NCI-H526 (cell line): ENCODE measurements at regions not wholly inside any gene's neighbourhood (a gene's known extent, or its start where the extent isn't known, plus 50 kb on each side); places are given as distances from the start of the nearest gene placed in this dataset.
"Not testable (repeated sequence)": the region's sequence is repeated elsewhere in the genome, so short reads cannot be mapped to it uniquely, and the experiment has no call there.

ENCODE experiments used
- DNase-seq, 2 experiments: peaks; one replicate each; lab custom pipeline; 2025; lab: John Stamatoyannopoulos, UW

DNA sequence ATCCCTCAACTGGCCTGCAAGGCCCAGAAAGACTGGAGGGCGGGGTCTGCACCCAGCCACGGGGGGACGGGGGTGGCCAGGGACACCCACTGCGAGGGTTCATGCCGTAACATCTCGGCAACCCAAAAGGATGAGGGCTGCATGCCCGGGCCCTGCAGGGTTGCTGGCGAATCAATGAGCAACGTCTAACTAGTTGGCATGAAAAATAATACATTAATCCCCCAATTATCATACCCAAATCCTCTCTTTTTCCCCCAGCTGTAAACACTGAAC, 232.2 kb downstream of the TUBA3C start:
- DNase-seq, result no peak

DNA sequence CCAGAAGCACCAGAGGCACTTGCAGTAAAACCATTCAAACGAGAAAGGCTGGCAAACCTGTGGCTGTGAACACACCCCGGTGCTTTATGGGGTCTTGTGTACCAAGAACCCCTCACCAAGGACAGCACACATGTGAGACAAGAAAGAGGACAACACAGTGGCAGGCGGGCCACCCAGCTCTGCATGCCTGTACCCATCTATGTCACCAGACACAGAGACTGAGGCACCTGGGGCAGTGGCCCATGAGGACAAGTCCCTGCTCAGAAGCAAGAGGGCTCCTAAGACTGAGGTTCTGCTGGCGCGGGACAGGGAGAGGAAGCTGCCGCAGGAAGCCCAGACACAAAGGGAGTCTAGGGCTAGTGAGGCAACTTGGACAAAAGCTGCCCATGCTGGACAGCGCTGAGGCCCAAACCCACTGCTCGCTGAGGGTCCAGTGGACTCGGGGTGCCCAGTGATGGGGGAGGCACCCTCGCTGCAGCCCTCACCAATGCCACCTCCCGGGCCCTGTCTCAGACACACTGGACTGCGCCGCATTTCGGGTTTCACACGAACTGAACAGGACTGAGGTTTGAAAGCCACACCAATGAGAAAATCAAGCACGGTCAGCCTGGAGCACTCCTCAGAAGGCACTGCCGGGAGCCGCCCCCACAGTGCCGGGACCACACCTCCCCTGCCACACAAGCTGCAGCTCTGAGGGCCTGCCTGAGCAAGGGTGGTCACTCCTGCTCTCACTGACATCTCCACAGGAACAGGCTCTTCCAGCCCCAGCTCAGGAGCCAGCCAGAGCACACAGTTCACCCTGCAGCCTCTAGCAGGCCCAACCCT, 232.7 kb downstream of the TUBA3C start:
- no peak for DNase-seq

DNA sequence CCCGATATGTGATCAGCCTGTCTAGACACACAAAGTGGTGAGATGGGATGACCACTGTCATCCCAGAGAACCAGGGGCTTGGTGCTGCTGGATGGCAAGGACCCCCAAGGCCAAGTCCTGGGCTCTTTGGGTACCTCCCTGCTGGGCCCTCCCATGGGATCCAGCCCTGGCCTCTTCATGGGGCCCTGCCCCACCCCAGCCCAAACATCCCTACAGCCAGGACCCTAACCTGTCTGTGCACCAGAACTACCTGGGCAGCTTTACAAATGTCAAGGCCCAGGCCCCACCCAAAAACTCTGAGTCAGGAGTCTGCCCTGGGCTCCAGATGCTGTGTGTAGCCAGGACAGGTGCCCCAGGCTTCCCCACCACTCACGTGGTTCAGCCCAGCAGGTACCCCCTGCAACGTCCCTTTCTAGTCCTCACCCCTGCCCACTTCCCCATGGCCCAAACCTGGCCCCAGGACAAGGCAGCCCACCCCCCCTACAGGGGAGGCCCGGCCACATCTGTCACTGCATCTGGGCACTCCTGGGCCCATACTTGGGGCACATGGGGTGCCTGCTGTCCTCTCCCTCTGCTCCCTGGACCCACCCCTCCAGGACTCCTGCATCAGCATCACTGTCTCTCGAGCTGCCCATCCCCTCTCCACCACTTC, 233.5 kb downstream of the TUBA3C start:
- no peak for DNase-seq

DNA sequence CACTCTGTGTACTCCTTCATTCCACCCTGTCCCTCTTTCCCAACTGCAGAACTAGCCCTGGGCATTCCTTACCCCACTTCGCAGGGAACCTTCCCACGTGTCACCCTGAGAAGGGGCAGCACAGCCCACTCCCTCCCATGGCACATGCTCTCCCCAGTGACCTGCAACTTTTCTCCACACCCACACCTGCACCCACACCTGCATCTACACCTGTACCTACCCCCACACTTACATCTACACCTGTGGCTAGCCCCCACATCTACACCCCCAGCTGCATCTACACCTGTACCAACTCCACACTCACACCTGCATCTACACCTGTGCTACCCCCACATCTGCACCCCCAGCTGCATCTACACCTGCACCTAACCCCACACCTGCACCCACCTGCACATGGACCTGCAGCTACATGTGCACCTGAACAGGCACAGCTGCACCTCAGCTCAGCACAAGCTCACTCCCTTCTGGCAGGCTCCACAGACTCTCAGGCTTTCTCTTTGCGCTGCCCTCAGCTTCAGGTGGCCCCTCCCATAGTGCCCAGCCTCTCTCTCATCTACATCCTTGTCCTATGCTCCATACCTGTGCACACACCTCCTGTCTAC, 234.1 kb downstream of the TUBA3C start:
- no peak for DNase-seq

DNA sequence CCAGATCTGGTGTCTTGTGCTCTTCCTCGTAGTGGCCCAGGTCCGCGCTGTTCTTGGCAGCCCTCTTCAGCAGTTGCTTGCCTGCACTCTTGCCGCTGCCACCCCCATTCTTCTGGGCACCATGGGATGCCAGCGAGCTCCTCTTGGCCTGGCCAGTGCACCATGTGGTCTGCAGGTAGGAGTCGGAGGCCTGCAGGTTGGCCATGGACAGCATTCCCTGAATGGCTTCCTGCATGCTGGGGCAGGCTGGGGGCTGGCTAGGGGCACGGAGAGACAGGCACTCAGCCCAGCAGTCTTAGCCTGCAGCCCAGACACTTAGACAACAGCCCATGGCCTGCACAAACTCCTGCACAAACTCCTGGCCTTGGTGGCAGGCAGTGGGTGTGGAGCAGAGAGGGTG, 234.9 kb downstream of the TUBA3C start:
- DNase-seq, result no peak

DNA sequence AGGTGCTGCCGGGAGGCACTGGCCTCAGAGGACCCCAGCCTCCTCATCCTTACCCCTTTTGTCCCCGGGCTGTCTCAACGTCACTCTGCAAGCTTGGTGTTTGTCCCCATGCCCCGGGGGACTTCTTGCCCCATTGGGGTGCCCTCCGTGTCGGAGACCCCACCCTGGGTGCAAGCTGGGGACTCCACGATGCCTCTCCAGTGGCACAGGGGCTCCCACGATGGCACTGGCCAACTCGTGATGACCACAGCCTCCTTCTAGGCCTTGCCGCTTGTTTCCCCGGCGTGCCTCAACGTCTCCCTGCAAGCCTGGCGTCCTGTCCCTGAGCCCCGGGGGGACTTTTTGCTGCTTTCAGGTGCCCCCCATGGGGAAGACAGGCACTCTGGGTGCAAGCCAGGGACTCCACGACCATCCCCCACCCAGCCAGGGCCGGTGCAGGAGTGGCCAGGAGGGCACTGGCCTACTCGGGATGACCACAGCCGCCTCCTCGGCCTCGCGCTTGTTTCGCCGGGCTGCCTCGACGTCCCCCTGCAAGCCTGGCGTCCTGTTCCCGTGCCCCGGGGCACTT, 237.0 kb downstream of the TUBA3C start:
- DNase-seq, result no peak

DNA sequence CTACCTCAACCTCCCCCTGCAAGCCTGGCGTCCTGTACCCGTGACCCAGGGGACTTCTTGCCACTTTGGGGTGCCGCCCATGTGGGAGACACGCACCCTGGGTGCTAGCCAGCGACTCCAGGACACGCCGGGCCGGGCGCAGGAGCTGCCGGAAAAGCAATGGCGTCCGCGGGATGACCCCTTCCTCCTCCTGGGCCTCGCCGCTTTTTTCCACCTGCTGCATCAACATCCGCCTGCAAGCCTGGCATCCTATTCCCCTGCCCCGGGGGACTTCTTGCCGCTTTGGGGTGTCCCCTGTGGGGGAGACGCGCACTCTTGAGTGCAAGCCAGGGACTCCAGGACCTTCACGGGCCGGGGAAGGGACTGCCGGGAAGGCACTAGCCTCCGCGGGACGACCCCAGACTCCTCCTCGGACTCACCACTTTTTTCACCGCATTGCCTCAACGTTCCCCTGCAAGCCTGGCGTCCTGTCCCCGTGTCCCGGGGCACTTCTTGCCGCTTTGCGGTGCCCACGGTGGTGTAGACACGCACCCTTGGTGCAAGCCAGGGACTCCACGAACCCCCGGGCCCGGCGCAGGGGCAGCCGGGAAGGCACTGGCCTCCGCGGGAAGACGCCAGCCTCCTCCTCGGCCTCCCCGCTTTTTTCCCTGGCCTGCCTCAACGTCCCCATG, 237.8 kb downstream of the TUBA3C start:
- no peak for DNase-seq

DNA sequence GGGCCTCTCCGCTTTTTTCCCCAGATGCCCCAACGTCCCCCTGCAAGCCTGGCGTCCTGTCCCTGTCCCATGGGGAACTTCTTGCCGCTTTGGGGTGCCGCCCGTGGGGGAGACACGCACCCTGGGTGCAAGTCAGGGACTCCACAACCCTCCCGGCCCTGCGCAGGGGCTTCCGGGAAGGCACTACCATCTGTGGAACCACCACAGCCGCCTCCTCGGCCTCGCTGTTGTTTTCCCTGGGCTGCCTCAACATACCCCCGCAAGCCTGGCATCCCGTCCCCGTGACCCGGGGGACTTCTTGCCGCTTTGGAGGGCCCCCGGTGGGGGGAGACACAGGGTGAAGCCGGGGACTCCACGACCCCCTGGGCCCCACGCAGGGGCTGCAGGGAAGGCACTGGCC, 238.4 kb downstream of the TUBA3C start:
- DNase-seq, result no peak

DNA sequence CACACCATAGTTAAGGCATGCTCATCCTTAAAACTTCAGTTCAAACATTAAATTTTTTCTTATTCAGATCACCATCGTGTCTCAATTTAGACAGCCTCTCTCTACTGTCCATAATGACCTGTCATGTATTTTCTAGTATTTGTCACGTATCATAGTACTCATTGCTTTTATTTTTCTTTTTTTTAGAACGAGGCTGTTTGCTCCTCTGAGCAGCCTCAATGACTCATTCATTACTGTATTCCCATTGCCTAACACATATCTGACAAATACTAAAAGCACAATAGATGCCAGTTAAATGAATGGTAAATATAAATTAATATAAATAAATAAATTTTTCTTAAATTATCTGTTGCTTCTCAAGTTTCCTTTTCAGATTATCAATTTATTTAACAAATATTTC, 245.5 kb downstream of the TUBA3C start:
- no peak for DNase-seq

DNA sequence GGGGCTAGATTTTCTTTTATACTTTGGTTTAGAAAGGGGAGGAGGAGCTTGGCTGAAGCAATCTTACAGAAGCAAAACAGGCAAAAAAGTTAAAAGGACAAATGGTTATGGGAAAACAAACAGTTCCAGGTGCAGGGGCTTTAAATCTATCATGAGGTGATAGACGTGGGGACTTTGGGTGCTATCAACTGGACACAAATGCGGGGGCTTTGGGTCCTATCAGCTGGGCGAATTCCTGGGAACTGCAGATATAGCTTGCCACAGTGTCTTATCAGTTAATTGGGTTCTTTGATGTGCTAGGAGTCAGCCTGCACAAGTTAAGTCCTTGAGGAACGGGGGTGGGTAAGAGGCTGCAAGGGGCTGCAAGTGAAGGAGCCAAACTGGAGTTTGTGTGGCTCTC, 260.6 kb downstream of the TUBA3C start:
- DNase-seq, result no peak

DNA sequence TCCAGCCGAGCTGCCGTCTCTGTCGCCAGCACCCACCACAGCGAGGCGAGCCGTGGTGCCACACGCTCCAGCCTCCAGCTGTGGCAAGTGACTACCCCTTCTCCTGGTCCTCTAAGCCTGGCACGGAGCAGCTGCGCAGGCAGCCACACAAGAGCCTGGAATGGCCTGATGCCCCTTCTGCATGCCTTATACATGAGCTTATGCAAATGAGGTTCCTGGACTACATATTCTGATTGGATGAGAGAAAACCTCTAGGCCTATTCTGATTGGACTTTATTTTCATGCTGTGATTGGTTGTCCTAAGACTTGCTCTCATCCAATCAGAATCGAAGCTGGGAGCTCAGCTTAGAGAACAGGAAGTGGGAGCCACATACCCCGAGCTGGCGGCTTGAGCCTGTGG, 276.5 kb downstream of the TUBA3C start:
- DNase-seq, result not testable (repeated sequence)

DNA sequence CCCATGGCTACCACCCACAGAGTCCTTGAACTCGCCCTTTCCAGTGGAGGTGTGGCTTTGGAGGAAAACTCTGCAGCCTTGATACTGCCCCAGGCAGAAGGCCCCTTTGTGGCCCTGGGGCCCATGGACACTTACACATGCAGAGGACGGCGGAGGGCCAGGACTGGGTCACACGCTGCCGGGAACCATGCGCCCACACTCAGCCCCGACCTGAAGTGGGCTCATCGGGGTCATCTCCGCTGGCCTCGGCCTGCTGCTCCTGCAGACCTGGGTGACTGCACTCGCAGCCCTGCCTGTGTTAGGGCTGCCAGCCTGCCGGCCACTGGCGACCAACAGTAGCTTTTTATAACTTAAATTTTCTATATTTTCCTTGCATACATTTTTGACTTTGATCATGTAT, 286.2 kb downstream of the TUBA3C start:
- DNase-seq, result not testable (repeated sequence)

DNA sequence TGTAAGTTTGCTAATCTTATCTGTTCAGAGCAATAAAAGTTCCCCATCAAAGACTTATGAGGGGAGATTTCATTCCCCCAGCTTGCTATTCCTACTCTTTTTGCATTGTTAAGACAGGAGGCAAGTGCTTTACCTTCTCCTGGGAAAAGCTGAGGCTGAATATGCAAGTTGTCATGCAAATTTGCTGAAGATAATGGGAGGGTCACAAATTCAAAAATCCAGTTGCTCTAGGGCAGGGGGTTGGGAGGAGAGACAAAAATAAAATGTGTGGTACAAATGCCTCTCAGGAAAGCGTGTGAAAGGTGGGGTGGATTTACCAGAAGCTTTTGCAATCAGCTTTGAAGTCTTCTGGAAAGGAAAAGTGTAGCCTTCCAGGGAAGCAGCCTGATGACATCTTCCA, 290.4 kb downstream of the TUBA3C start:
- DNase-seq, result not testable (repeated sequence)

DNA sequence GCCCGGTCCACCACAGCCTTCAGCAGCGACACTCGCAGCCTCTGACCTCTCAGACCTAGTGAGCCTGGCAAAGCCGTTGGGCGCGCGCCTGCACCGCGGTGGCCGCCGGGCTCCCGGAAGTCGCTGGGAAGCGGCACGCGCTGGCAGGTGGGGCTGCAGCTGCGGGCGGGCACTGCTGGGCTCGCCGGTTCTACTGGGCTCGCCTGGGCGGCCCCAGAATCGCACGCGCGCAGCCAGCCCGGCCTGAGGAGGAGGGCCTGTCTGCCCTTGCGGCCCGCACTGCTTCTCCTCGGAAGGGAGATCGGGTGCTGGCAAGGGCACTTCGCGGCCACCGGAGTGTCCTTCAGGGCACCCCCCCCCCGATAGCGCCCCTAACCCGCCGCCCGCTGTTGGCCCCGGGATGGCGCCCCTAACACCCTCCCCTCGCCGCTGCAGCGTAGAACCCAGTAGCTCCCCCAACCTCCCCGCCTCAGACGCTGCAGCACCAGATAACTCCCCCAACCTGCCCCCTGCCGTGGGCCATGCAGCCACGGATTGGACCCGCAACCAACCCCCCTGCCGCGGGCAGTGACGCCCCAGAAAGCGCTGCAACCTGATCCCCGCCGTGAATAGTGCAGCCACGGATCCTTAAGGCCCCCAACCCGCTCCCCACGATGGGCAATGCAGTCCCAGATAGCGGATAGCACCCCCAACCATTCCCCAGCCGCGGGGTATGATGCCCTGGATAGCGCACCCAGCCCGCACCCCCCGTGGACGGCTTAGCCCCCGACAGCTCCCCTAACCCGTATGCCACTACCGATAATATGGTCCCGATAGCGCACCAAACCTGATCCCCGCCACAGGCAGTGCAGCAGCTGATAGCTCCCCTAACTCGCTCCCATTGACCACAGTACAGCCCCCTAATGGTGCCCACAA, 306.5 kb downstream of the TUBA3C start:
- not testable (repeated sequence) for DNase-seq

DNA sequence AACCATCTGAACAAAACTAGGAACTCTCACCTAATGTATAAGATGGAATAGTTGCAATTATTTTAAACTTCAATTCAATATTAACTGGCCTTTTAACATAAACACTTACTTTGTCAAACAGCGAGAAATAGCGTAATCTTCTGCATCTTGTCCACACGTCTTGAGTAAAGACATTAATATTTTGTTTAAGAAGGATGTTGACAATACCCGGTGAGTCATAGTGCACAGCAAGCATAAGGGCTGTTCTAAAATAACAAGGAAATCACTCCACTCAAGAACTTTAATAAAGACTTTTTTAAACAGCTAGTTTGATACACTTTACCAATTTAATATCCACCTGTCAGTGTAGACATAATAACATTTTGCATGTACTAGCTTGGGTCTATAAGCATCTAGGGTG, 311.1 kb downstream of the TUBA3C start:
- DNase-seq, result not testable (repeated sequence)

DNA sequence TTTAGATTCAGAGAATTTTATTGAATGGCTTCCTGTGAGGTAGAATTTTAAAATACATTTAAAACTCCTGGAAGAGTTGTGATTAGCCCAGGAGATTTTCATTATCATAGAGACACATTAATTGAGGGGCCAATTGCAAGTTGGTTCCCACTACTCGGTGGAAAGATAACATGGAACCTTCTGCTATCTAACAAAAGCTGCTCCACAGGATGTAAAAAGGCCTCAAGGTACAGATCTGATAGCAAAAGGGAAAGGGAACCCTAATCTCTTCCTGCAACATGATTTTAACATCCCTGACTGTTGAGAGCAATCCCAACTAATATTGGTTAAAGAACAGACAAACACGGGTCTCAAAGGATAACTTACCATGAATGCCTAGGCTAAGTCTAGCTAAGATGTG, 312.3 kb downstream of the TUBA3C start:
- DNase-seq, result not testable (repeated sequence)

DNA sequence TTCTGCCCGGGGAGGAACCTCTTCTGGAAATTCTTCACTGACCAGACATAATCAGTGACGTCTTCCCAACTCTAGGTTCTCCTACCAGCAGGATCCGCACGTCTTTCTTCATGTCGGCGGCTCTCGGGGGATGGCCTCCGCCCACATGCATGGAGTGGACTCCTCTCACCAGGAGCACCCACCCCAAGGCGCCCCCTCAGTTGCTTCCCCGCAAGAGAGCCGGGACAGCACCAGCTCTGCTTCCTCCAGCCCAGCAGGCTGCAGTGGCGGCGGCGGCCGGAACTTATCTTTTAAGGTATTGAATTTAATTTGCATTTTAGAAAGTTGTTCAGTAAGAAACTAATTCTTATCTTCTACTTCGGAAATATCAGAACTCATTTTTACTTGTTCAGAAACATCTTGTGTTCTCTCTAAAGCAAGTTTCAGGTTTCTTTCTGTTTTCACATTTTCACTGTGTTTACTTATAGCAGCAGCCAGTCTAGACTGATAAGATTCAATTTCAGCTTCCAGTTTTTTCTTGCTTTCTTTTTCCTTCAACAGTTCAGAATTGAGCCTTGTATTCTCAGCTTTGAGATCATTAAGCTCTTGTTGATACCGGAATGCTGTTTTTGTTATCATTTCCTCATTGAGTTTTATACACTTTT, 343.5 kb downstream of the TUBA3C start:
- not testable (repeated sequence) for DNase-seq

DNA sequence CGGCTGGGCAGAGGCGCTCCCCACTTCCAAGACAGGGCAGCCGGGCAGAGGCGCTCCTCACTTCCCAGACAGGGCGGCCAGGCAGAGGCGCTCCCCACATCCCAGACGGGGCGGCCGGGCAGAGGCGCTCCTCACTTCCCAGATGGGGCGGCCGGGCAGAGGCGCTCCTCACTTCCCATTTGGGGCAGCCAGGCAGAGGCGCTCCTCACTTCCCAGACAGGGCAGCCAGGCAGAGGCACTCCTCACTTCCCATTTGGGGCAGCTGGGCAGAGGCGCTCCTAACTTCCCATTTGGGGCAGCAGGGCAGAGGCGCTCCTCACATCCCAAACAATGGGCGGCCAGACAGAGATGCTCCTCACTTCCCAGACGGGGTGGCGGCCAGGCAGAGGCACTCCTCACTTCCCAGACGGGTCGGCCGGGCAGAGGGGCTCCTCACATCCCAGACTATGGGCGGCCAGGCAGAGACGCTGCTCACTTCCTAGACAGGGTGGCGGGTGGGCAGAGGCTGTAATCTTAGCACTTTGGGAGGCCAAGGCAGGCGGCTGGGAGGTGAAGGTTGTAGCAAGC, 344.4 kb downstream of the TUBA3C start:
- DNase-seq, result not testable (repeated sequence)

DNA sequence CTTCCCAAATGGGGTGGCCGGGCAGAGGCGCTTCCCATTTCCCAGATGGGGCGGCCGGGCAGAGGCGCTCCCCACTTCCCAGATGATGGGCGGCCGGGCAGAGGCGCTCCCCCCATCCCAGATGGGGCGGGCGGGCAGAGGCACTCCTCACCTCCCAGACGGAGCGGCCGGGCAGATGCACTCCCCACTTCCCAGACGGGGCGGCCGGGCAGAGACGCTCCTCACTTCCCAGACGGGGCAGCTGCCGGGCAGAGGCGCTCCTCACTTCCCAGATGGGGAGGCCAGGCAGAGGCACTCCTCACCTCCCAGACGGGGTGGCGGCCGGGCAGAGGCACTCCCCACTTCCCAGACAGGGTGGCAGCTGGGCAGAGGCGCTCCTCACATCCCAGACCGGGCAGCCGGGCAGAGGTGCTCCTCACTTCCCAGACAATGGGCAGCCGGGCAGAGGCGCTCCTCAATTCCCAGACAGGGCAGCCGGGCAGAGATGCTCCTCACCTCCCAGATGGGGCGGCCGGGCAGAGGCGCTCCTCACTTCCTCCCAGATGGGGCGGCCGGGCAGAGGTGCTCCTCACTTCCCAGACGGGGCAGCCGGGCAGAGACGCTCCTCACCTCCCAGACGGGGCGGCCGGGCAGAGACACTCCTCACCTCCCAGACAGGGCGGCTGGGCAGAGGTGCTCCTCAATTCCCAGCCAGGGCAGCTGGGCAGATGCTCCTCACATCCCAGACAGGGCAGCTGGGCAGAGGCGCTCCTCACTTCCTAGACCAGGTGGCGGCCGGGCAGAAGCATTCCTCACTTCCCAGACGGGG, 345.0 kb downstream of the TUBA3C start:
- DNase-seq, result not testable (repeated sequence)

DNA sequence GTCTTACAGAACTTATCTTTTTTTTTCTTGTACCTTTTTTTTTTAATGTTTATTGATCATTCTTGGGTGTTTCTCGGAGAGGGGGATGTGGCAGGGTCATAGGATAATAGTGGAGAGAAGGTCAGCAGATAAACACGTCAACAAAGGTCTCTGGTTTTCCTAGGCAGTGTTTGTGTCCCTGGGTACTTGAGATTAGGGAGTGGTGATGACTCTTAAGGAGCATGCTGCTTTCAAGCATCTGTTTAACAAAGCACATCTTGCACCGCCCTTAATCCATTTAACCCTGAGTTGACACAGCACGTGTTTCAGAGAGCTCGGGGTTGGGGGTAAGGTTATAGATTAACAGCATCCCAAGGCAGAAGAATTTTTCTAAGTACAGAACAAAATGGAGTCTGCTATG, 345.9 kb downstream of the TUBA3C start:
- DNase-seq, result not testable (repeated sequence)
